KMS-11 (cell line): ENCODE measurements at regions not wholly inside any gene's neighbourhood (a gene's known extent, or its start where the extent isn't known, plus 50 kb on each side); places are given as distances from the start of the nearest gene placed in this dataset.

Source experiments
- H2AFZ ChIP-seq: fragments of 200-600 bp; sonication (generic); 2 replicates; pipeline ENCODE4 v1.6.1; 2016; ENCODE audit warnings: antibody characterized with exemption, mixed run types, low read depth
- H3K27ac ChIP-seq: fragments of 200-600 bp; sonication (generic); 2 replicates; pipeline ENCODE4 v1.6.1; 2016; ENCODE audit warnings: mild to moderate bottlenecking, mixed run types
- H3K27me3 ChIP-seq: fragments of 200-600 bp; sonication (generic); 2 replicates; pipeline ENCODE4 v1.6.1; 2017; ENCODE audit warnings: mild to moderate bottlenecking, low read depth, mixed run types, moderate library complexity; ENCODE audit not compliant: insufficient read depth
- H3K36me3 ChIP-seq: fragments of 200-600 bp; sonication (generic); 2 replicates; pipeline ENCODE4 v1.6.1; 2017; ENCODE audit warnings: mild to moderate bottlenecking, mixed run types; ENCODE audit not compliant: insufficient read depth
- H3K4me1 ChIP-seq: fragments of 200-600 bp; sonication (generic); 2 replicates; pipeline ENCODE4 v1.6.1; 2016; ENCODE audit warnings: mild to moderate bottlenecking, low read depth, mixed run types; ENCODE audit not compliant: poor library complexity, severe bottlenecking
- H3K4me2 ChIP-seq: fragments of 200-600 bp; sonication (generic); 2 replicates; pipeline ENCODE4 v1.7.0; 2016; ENCODE audit warnings: mild to moderate bottlenecking, mixed run types
- H3K4me3 ChIP-seq: fragments of 200-600 bp; sonication (generic); IDR thresholded peaks from 2 replicates; pipeline ENCODE4 v1.6.1; 2017; ENCODE audit warnings: low read depth, low read length, mixed read lengths; ENCODE audit not compliant: insufficient read depth
- H3K79me2 ChIP-seq: fragments of 200-600 bp; sonication (generic); 2 replicates; pipeline ENCODE4 v1.6.1; 2016; ENCODE audit warnings: low read depth, mixed run types; ENCODE audit not compliant: insufficient read depth
- H3K9ac ChIP-seq: fragments of 200-600 bp; sonication (generic); 2 replicates; pipeline ENCODE4 v1.6.1; 2016; ENCODE audit warnings: mild to moderate bottlenecking, mixed run types
- H4K20me1 ChIP-seq: fragments of 200-600 bp; sonication (generic); 2 replicates; pipeline ENCODE4 v1.6.1; 2016; ENCODE audit warnings: mild to moderate bottlenecking, mixed run types; ENCODE audit not compliant: insufficient read depth
- CTCF ChIP-seq: fragments of 200-600 bp; sonication (generic); conservative IDR thresholded peaks from 2 replicates; pipeline ENCODE4 v1.6.1; 2017; ENCODE audit warnings: low read depth, mild to moderate bottlenecking, antibody characterized with exemption, low read length, moderate library complexity, mixed read lengths

- Histone ChIP-seq H3K27ac (no peak overlapping the region), H3K79me2 (no peaks in the 10 kb centered on the region), H3K27me3 (no peaks in the 10 kb centered on the region), H2AFZ (no peak overlapping the region), H3K4me2 (no peak overlapping the region), H4K20me1 (no peaks in the 10 kb centered on the region), H3K4me3 (no peak overlapping the region), H3K4me1 (peaks cover 23% of the 10 kb centered on the region), H3K9ac (no peak overlapping the region), H3K36me3 (no peaks in the 10 kb centered on the region)
- TF ChIP-seq CTCF, result no peak
These were observed 593.8 kb downstream of the USP25 start for GRCh38 chr21:16323596-16323995.

GRCh38 chr21:16324630-16325029, 594.8 kb downstream of the USP25 start:
- no peak overlapping the region for H3K27ac ChIP-seq
- no peak overlapping the region for H2AFZ ChIP-seq
- H4K20me1 ChIP-seq, result no peaks in the 10 kb centered on the region
- H3K4me1 ChIP-seq, result peaks cover 23% of the 10 kb centered on the region
- no peaks in the 10 kb centered on the region for H3K27me3 ChIP-seq
- H3K79me2 ChIP-seq, result no peaks in the 10 kb centered on the region
- no peaks in the 10 kb centered on the region for H3K36me3 ChIP-seq
- H3K4me3 ChIP-seq, result no peak overlapping the region
- H3K9ac ChIP-seq, result no peak overlapping the region
- H3K4me2 ChIP-seq, result no peak overlapping the region
- TF ChIP-seq CTCF, result no peak

GRCh38 chr21:16330082-16330907, 600.5 kb downstream of the USP25 start:
- H3K4me2 ChIP-seq, result no peak overlapping the region
- peaks cover 9% of the 10 kb centered on the region for H3K4me1 ChIP-seq
- no peaks in the 10 kb centered on the region for H4K20me1 ChIP-seq
- no peaks in the 10 kb centered on the region for H3K79me2 ChIP-seq
- no peak overlapping the region for H2AFZ ChIP-seq
- H3K27ac ChIP-seq, result no peak overlapping the region
- peak; percentile 86 for TF ChIP-seq CTCF
- no peak overlapping the region for H3K4me3 ChIP-seq
- no peaks in the 10 kb centered on the region for H3K27me3 ChIP-seq
- H3K36me3 ChIP-seq, result no peaks in the 10 kb centered on the region
- H3K9ac ChIP-seq, result no peak overlapping the region

- Histone ChIP-seq H3K4me1 (peaks cover 9% of the 10 kb centered on the region), H4K20me1 (no peaks in the 10 kb centered on the region), H3K27me3 (no peaks in the 10 kb centered on the region), H3K4me2 (no peak overlapping the region), H3K27ac (no peak overlapping the region), H2AFZ (no peak overlapping the region), H3K4me3 (no peak overlapping the region), H3K9ac (no peak overlapping the region), H3K79me2 (no peaks in the 10 kb centered on the region), H3K36me3 (no peaks in the 10 kb centered on the region)
- no peak for TF ChIP-seq CTCF
These were observed 601.1 kb downstream of the USP25 start for GRCh38 chr21:16330908-16331268.
